ENCODE measurements at regions not wholly inside any gene's neighbourhood (a gene's known extent, or its start where the extent isn't known, plus 50 kb on each side); places are given as distances from the start of the nearest gene placed in this dataset.
A peak's percentile ranks its signal among the peaks of the same experiment; 100 is the strongest.
"Not testable (repeated sequence)": the region's sequence is repeated elsewhere in the genome, so short reads cannot be mapped to it uniquely, and the experiment has no call there.

- H3K4me3 ChIP-seq (ENCODE audit: low read depth, low read length) = no peak overlapping the region
Observed at GRCh38 chr12:85424581-85425348, 144.7 kb downstream of the ALX1 start.

GRCh38 chr12:85425349-85425612 lies 145.3 kb downstream of the ALX1 start:
- H3K4me3 ChIP-seq (ENCODE audit: low read depth, low read length) = no peak overlapping the region

- no peak overlapping the region for H3K4me3 ChIP-seq (ENCODE audit: low read depth, low read length)
Observed at GRCh38 chr12:85425926-85426325, 145.9 kb downstream of the ALX1 start.

GRCh38 chr12:85433148-85433547 lies 153.1 kb downstream of the ALX1 start:
- H3K4me3 ChIP-seq (ENCODE audit: low read depth, low read length) = not testable (repeated sequence)

GRCh38 chr12:85440271-85440670 lies 160.3 kb downstream of the ALX1 start:
- no peak overlapping the region for H3K4me3 ChIP-seq (ENCODE audit: low read depth, low read length)

GRCh38 chr12:85441025-85441424 lies 161.0 kb downstream of the ALX1 start:
- H3K4me3 ChIP-seq (ENCODE audit: low read depth, low read length) = no peak overlapping the region

GRCh38 chr12:85441741-85442140 lies 161.7 kb downstream of the ALX1 start:
- H3K4me3 ChIP-seq (ENCODE audit: low read depth, low read length) = no peak overlapping the region

GRCh38 chr12:85445060-85445938 lies 165.3 kb downstream of the ALX1 start:
- H3K4me3 ChIP-seq (ENCODE audit: low read depth, low read length) = no peak overlapping the region

- no peak overlapping the region for H3K4me3 ChIP-seq (ENCODE audit: low read depth, low read length)
Observed at GRCh38 chr12:85448031-85448430, 168.0 kb downstream of the ALX1 start.

- H3K4me3 ChIP-seq (ENCODE audit: low read depth, low read length) = no peak overlapping the region
Observed at GRCh38 chr12:85448548-85449139, 168.6 kb downstream of the ALX1 start.

GRCh38 chr12:85457016-85457415 lies 177.0 kb downstream of the ALX1 start:
- no peak overlapping the region for H3K4me3 ChIP-seq (ENCODE audit: low read depth, low read length)

GRCh38 chr12:85461127-85461526 lies 181.1 kb downstream of the ALX1 start:
- H3K4me3 ChIP-seq (ENCODE audit: low read depth, low read length) = no peak overlapping the region

GRCh38 chr12:85462888-85463287 lies 182.9 kb downstream of the ALX1 start:
- no peak overlapping the region for H3K4me3 ChIP-seq (ENCODE audit: low read depth, low read length)

- no peak overlapping the region for H3K4me3 ChIP-seq (ENCODE audit: low read depth, low read length)
Observed at GRCh38 chr12:85466890-85467289, 186.9 kb downstream of the ALX1 start.

- H3K4me3 ChIP-seq (ENCODE audit: low read depth, low read length) = peak overlapping the region; percentile 8
Observed at GRCh38 chr12:85468356-85469157, 188.5 kb downstream of the ALX1 start.

- not testable (repeated sequence) for H3K4me3 ChIP-seq (ENCODE audit: low read depth, low read length)
Observed at GRCh38 chr12:85469158-85470086, 189.4 kb downstream of the ALX1 start.

- not testable (repeated sequence) for H3K4me3 ChIP-seq (ENCODE audit: low read depth, low read length)
Observed at GRCh38 chr12:85475277-85475676, 195.3 kb downstream of the ALX1 start.

- no peak overlapping the region for H3K4me3 ChIP-seq (ENCODE audit: low read depth, low read length)
Observed at GRCh38 chr12:85476756-85477155, 196.7 kb downstream of the ALX1 start.

GRCh38 chr12:85484387-85484786 lies 204.4 kb downstream of the ALX1 start:
- no peak overlapping the region for H3K4me3 ChIP-seq (ENCODE audit: low read depth, low read length)

GRCh38 chr12:85489194-85489593 lies 209.2 kb downstream of the ALX1 start:
- no peak overlapping the region for H3K4me3 ChIP-seq (ENCODE audit: low read depth, low read length)

All from iPS-11a (cell line).